DND-41 (cell line): ENCODE measurements at regions not wholly inside any gene's neighbourhood (a gene's known extent, or its start where the extent isn't known, plus 50 kb on each side); places are given as distances from the start of the nearest gene placed in this dataset.

ENCODE experiments used
- CTCF ChIP-seq: IDR thresholded peaks from 2 replicates; pipeline ENCODE4 v1.5.1; 2012; ENCODE audit warnings: borderline replicate concordance, low read length, moderate library complexity, mild to moderate bottlenecking; ENCODE audit not compliant: poor library complexity, severe bottlenecking; ENCODE audit errors: extremely low read depth
- EZH2 ChIP-seq: IDR thresholded peaks from 3 replicates; pipeline ENCODE4 v1.6.1; 2012; ENCODE audit warnings: borderline replicate concordance, low read depth, mild to moderate bottlenecking, moderate library complexity, low read length, inconsistent platforms; ENCODE audit not compliant: severe bottlenecking

- TF ChIP-seq CTCF: no peak
- no peak for TF ChIP-seq EZH2
These were observed 544.2 kb downstream of the FOXG1 start for GRCh38 chr14:29310757-29311156.
